Suprapubic skin (tissue), 3 donors: ENCODE measurements at regions not wholly inside any gene's neighbourhood (a gene's known extent, or its start where the extent isn't known, plus 50 kb on each side); places are given as distances from the start of the nearest gene placed in this dataset.

Experiments used
- POLR2A ChIP-seq, 2 donors: fragments of 450-650 bp; IDR thresholded peaks; one replicate each; pipeline ENCODE4 v1.6.1; 2017; ENCODE audit warnings: antibody characterized with exemption in 2 of 2, mild to moderate bottlenecking in 2 of 2, moderate library complexity in 2 of 2
- TF ChIP-seq, protein P1 (sequence below), 2 donors: fragments of 200-600 bp in 1 of 2; fragments of 450-650 bp in 1 of 2; sonication (generic) in 1 of 2; IDR thresholded peaks; one replicate each; pipeline ENCODE4 v1.5.1; 2016 to 2019; ENCODE audit warnings: antibody characterized with exemption in 2 of 2, mild to moderate bottlenecking in 1 of 2, moderate library complexity in 1 of 2

DNA sequence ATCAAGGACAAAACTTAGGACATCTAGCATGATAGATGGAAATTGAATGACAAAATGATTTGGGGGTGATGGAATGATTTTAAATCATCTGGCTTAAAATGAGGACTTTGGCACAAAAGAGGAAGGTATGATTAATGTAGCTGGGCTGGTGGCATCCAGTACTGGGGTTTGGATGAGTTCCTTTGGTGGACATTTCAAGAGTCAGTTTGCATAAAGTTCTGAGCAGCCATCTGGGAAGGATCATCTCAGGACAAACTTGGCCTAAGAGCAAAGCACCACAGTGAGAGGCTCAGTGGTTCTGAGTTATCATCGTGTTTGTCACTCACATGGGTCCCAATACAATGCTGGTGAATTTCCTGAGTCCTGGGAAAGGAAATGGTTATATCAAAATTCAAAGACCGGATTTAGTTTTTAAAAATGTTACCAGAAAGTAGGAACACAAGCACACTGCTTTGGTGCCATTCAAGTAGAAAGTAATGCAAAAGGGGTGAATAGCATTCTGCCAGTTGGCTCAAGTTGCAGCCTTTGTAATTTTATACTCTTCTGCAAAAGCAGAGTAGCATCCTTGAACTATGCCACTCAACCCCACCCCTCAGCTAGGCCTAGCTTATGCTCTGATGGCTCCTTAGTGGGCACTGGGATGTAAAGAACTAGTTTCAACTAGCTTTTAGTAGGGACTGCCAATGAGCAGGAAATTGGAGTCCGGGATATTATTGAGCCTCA is 219.0 kb downstream of the COG6 start:
- TF ChIP-seq, protein P1, sequence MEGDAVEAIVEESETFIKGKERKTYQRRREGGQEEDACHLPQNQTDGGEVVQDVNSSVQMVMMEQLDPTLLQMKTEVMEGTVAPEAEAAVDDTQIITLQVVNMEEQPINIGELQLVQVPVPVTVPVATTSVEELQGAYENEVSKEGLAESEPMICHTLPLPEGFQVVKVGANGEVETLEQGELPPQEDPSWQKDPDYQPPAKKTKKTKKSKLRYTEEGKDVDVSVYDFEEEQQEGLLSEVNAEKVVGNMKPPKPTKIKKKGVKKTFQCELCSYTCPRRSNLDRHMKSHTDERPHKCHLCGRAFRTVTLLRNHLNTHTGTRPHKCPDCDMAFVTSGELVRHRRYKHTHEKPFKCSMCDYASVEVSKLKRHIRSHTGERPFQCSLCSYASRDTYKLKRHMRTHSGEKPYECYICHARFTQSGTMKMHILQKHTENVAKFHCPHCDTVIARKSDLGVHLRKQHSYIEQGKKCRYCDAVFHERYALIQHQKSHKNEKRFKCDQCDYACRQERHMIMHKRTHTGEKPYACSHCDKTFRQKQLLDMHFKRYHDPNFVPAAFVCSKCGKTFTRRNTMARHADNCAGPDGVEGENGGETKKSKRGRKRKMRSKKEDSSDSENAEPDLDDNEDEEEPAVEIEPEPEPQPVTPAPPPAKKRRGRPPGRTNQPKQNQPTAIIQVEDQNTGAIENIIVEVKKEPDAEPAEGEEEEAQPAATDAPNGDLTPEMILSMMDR (IDR thresholded peaks at IDR 0.05): no peak
- no peak for TF ChIP-seq POLR2A (IDR thresholded peaks at IDR 0.05)
